HCT116 (cell line): ENCODE measurements at regions not wholly inside any gene's neighbourhood (a gene's known extent, or its start where the extent isn't known, plus 50 kb on each side); places are given as distances from the start of the nearest gene placed in this dataset.

Experiments
- ATAC-seq: fragments of 200-7000 bp; cut with Tn5 transposase; 2 replicates; pipeline ENCODE4 v1.9.1; 2020; ENCODE audit warnings: mild to moderate bottlenecking, moderate library complexity
- BruUV-seq: library from RNA; stranded (reverse); fragments of 400-500 nt; replicated peaks from 2 replicates; lab custom pipeline; 2021; lab: Mats Ljungman, UMichigan
- CTCF ChIA-PET: fragments of 300-600 bp; sonication (Branson Sonifier 250); formaldehyde crosslinking; loops from one replicate; lab custom pipeline; 2021; ENCODE audit warnings: antibody characterized with exemption; lab: Charles Lee
- POLR2A ChIA-PET: fragments of 300-600, 350-600 bp; sonication (Branson Sonifier 250); formaldehyde crosslinking; loops from one replicate; lab custom pipeline; 2021; ENCODE audit warnings: antibody characterized with exemption; lab: Charles Lee
- RAD21 ChIA-PET, 2 experiments: fragments of 300-600 bp; sonication (Branson Sonifier 250); formaldehyde crosslinking; loops; one replicate each; lab custom pipeline; 2023; ENCODE audit warnings: low total read pairs in 2 of 2; ENCODE audit not compliant: uncharacterized antibody in 2 of 2, unreplicated experiment in 2 of 2, low non-redundant PET in 1 of 2; lab: Charles Lee
- DNase-seq: peaks from one replicate; pipeline ENCODE4 v3.0.0-alpha.2; 2010; ENCODE audit warnings: low read depth, low spot score
- H2AFZ ChIP-seq: fragments of 200-600 bp; shearing (Covaris generic), sonication (generic); 2 replicates; pipeline ENCODE4 v1.6.1; 2017; ENCODE audit warnings: low read depth, mixed run types, mixed read lengths, antibody characterized with exemption, low read length; ENCODE audit not compliant: poor library complexity, severe bottlenecking
- H3K27ac ChIP-seq: 2 replicates; pipeline ENCODE4 v1.5.1; 2012; ENCODE audit warnings: low read depth, low read length
- H3K27me3 ChIP-seq: fragments of 200-600 bp; sonication (generic); 2 replicates; pipeline ENCODE4 v1.6.1; 2016; ENCODE audit warnings: mixed run types, low read length, mixed read lengths; ENCODE audit not compliant: insufficient read depth
- H3K36me3 ChIP-seq, 2 experiments: fragments of 200-500 bp in 1 of 2; fragments of 200-600 bp in 1 of 2; sonication (Bioruptor generic) in 1 of 2; sonication (generic) in 1 of 2; 2 replicates each; pipeline versions ENCODE4 v1.5.1 to v1.6.1; 2014 to 2016; ENCODE audit warnings: low read length in 2 of 2, inconsistent platforms in 1 of 2, mixed read lengths in 1 of 2, mixed run types in 1 of 2; ENCODE audit not compliant: insufficient read depth in 2 of 2, control insufficient read depth in 1 of 2
- H3K4me1 ChIP-seq, 2 experiments: fragments of 200-600 bp in 1 of 2; sonication (generic) in 1 of 2; 2 replicates each; pipeline versions ENCODE4 v1.5.1 to v1.6.1; 2012 to 2017; ENCODE audit warnings: low read length in 2 of 2, inconsistent platforms in 1 of 2, mild to moderate bottlenecking in 1 of 2, mixed read lengths in 1 of 2, mixed run types in 1 of 2, moderate library complexity in 1 of 2; ENCODE audit not compliant: insufficient read depth in 2 of 2, control insufficient read depth in 1 of 2
- H3K4me2 ChIP-seq: fragments of 200-600 bp; sonication (generic); 2 replicates; pipeline ENCODE4 v1.6.1; 2017; ENCODE audit warnings: mixed run types, low read length, mixed read lengths
- H3K4me3 ChIP-seq, 2 experiments: fragments of 200-600 bp in 1 of 2; sonication (generic) in 1 of 2; replicated peaks in 1 of 2; 2 replicates each; pipeline ENCODE4 v1.5.1; 2011 to 2016; ENCODE audit warnings: low read length in 2 of 2, control low read depth in 1 of 2, low read depth in 1 of 2, mild to moderate bottlenecking in 1 of 2, mixed read lengths in 1 of 2, mixed run types in 1 of 2
- H3K79me2 ChIP-seq: fragments of 200-600 bp; sonication (generic); 2 replicates; pipeline ENCODE4 v1.6.1; 2017; ENCODE audit warnings: mild to moderate bottlenecking, mixed run types, low read length, moderate library complexity, mixed read lengths; ENCODE audit not compliant: insufficient read depth
- H3K9ac ChIP-seq: fragments of 200-600 bp; sonication (generic); 2 replicates; pipeline ENCODE4 v1.6.1; 2016; ENCODE audit warnings: low read length, mixed read lengths
- H3K9me2 ChIP-seq: fragments of 200-600 bp; sonication (generic), shearing (Covaris generic); 2 replicates; pipeline ENCODE4 v1.6.1; 2017; ENCODE audit warnings: mixed run types, mild to moderate bottlenecking, moderate library complexity; ENCODE audit not compliant: insufficient read depth
- H3K9me3 ChIP-seq, 2 experiments: fragments of 200-500 bp in 1 of 2; fragments of 200-600 bp in 1 of 2; sonication (Bioruptor generic) in 1 of 2; sonication (generic) in 1 of 2; 2 replicates each; pipeline ENCODE4 v1.6.1; 2014 to 2017; ENCODE audit warnings: low read length in 2 of 2, mixed read lengths in 2 of 2, inconsistent platforms in 1 of 2, low read depth in 1 of 2, mild to moderate bottlenecking in 1 of 2, mixed run types in 1 of 2, moderate library complexity in 1 of 2; ENCODE audit not compliant: control insufficient read depth in 1 of 2, insufficient read depth in 1 of 2
- H4K20me1 ChIP-seq: fragments of 200-600 bp; sonication (generic), shearing (Covaris generic); 2 replicates; pipeline ENCODE4 v1.6.1; 2017; ENCODE audit warnings: mixed run types, mild to moderate bottlenecking, moderate library complexity; ENCODE audit not compliant: insufficient read depth
- CBX3 ChIP-seq: IDR thresholded peaks from 2 replicates; pipeline ENCODE4 v1.6.1; 2012; ENCODE audit warnings: low read depth
- CEBPB ChIP-seq: IDR thresholded peaks from 2 replicates; pipeline ENCODE4 v1.6.1; 2012; ENCODE audit warnings: low read depth
- EZH2 ChIP-seq: fragments of 200-600 bp; sonication (generic); IDR thresholded peaks from 2 replicates; pipeline ENCODE4 v1.6.1; 2017; ENCODE audit warnings: antibody characterized with exemption, mixed run types
- EZH2phosphoT487 ChIP-seq: fragments of 200-600 bp; IDR thresholded peaks from 2 replicates; pipeline ENCODE4 v1.6.1; 2018; ENCODE audit warnings: antibody characterized with exemption, borderline replicate concordance
- FOSL1 ChIP-seq: IDR thresholded peaks from 2 replicates; pipeline ENCODE4 v1.6.1; 2012; ENCODE audit warnings: low read depth
- JUND ChIP-seq: IDR thresholded peaks from 2 replicates; pipeline ENCODE4 v1.6.1; 2012
- POLR2A ChIP-seq: IDR thresholded peaks from 2 replicates; pipeline ENCODE4 v1.7.0; 2011; ENCODE audit warnings: borderline replicate concordance; ENCODE audit not compliant: insufficient read depth, insufficient read length; ENCODE audit errors: extremely low read depth
- POLR2AphosphoS5 ChIP-seq: IDR thresholded peaks from 2 replicates; pipeline ENCODE4 v1.6.1; 2011; ENCODE audit warnings: mild to moderate bottlenecking, low read depth, low read length, moderate library complexity
- SIN3A ChIP-seq: IDR thresholded peaks from 2 replicates; pipeline ENCODE4 v1.6.1; 2012; ENCODE audit warnings: low read depth
- SP1 ChIP-seq: IDR thresholded peaks from 2 replicates; pipeline ENCODE4 v1.6.1; 2012; ENCODE audit warnings: low read depth
- SRF ChIP-seq: IDR thresholded peaks from 2 replicates; pipeline ENCODE4 v1.6.1; 2012; ENCODE audit warnings: low read depth
- YY1 ChIP-seq: IDR thresholded peaks from 2 replicates; pipeline ENCODE4 v1.6.1; 2011; ENCODE audit warnings: low read length, low read depth, moderate library complexity, mild to moderate bottlenecking; ENCODE audit not compliant: insufficient replicate concordance; ENCODE audit errors: extremely low read depth
- ZFX ChIP-seq: fragments of 450-650 bp; IDR thresholded peaks from 2 replicates; pipeline ENCODE4 v1.6.1; 2017
- ZNF274 ChIP-seq: fragments of 200-500 bp; sonication (Bioruptor generic); IDR thresholded peaks from 2 replicates; pipeline ENCODE4 v1.6.1; 2014; ENCODE audit warnings: mild to moderate bottlenecking, low read depth, low read length, inconsistent platforms
- intact Hi-C: fragments of 100-400 bp; cut with micrococcal nuclease; formaldehyde crosslinking; loops from 2 replicates; pipeline ENCODE4 v1.10.0; 2022
- TF ChIP-seq, protein P1 (sequence below): IDR thresholded peaks from 2 replicates; pipeline ENCODE4 v1.6.1; 2012
- TF ChIP-seq, protein P2 (sequence below): IDR thresholded peaks from 2 replicates; pipeline ENCODE4 v1.6.1; 2011; ENCODE audit warnings: mild to moderate bottlenecking, low read length, moderate library complexity; ENCODE audit not compliant: insufficient replicate concordance; ENCODE audit errors: extremely low read depth
- TF ChIP-seq, protein P3 (sequence below): IDR thresholded peaks from 2 replicates; pipeline ENCODE4 v1.6.1; 2012

DNA sequence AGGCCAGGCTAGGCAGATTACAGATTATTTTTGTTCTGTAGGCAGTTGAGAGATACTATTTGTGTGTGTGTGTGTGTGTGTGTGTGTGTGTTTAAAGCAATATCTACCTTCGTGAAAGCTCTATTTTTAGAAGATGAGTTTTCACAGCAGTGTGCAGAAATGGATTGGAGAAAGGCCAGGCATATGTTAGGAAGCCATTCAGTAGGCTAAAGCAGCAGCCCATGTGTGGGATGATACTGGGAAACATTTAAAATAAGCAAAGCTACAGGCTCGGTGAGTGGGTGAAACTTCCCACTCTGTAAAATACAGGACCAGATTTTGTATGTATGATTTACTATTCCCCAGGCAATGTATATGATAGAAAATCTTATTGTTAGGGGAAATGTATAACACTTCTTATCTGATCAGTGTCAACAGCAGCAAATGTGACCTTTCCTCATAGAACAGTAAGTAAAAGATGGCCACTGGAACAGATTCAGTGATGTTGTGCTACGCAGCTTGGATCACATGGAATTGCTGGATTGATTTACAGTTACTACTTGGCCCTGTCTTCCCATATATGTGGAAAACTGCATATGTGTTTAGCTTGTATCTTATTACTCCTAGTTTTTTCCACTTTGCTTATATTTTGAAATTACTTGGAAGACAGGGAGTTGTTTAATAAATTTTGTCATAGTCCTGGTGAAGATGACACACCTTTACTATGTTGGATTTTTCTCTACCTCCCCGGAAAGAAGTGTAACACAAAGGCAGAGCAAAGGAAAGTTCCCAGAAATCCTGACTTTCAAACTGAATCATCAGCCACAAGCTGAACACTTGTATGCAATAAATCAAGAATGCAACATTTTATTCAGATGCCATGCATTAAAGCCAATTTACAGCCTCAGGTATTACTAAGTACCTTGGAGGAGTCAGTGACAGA is 1077.7 kb upstream of the SEMA6A start:
- ATAC-seq, result no peak
- H2AFZ ChIP-seq, result no peak overlapping the region
- TF ChIP-seq ZNF274 (no peak), EZH2phosphoT487 (no peak)
- TF ChIP-seq, protein P1, sequence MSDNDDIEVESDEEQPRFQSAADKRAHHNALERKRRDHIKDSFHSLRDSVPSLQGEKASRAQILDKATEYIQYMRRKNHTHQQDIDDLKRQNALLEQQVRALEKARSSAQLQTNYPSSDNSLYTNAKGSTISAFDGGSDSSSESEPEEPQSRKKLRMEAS, result no peak
- no peak overlapping the region for H3K4me2 ChIP-seq
- no peaks in the 10 kb centered on the region for H4K20me1 ChIP-seq
- CTCF ChIA-PET, result no interaction called here
- BruUV-seq, result no TSS peak
- DNase-seq, result no peak
- intact Hi-C loops, result no loop called here
- POLR2A ChIA-PET, result no interaction called here
- H3K9me2 ChIP-seq, result no peaks in the 10 kb centered on the region
- no peaks in the 10 kb centered on the region for H3K4me1 ChIP-seq
- H3K27me3 ChIP-seq, result no peaks in the 10 kb centered on the region
- RAD21 ChIA-PET, result interaction anchor here in 1 of 2 experiments (0.6 kb wide), 1 partner anchor 20 kb away, joined by 3 read pairs; no protein-coding TSS in a partner anchor
- no peaks in the 10 kb centered on the region for H3K9me3 ChIP-seq
- no peaks in the 10 kb centered on the region for H3K36me3 ChIP-seq
- H3K4me3 ChIP-seq, result no peak overlapping the region
- no peaks in the 10 kb centered on the region for H3K79me2 ChIP-seq
- H3K27ac ChIP-seq, result no peak overlapping the region
- H3K9ac ChIP-seq, result no peak overlapping the region

DNA sequence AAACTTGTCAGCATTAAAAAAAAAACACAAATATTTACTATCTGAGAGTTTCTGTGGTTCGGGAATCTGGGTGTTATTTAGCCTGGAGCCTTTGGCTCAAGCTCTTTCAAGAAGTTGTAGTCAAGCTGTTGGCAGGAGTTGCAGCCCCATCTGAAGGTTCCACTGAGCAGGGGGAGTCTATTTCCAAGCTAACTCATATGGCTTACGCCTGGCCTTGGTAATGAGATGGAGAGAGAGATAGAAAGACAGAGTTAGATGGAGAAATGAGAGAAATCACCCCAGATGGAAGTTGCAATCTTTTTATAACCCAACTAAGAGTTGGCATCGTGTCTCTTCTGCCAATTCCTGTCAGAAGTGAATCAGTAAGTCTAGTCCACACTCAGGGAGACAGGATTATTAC is 1075.2 kb upstream of the SEMA6A start:
- Histone ChIP-seq H3K9me3 (no peaks in the 10 kb centered on the region), H3K4me1 (no peaks in the 10 kb centered on the region), H3K79me2 (no peaks in the 10 kb centered on the region), H3K9ac (no peak overlapping the region), H3K27me3 (no peaks in the 10 kb centered on the region), H3K9me2 (no peaks in the 10 kb centered on the region; the same call in 1 of the 2 replicates), H3K4me2 (no peak overlapping the region), H3K4me3 (no peak overlapping the region), H4K20me1 (no peaks in the 10 kb centered on the region), H2AFZ (no peak overlapping the region), H3K36me3 (no peaks in the 10 kb centered on the region; a peak in 1 of 4 replicates), H3K27ac (no peak overlapping the region)
- ChIA-PET POLR2A (no interaction called here), CTCF (no interaction called here), RAD21 (no interaction called here)
- intact Hi-C loops, result no loop called here
- DNase-seq (no peak), ATAC-seq (no peak)
- no TSS peak for BruUV-seq
- TF ChIP-seq ZFX, result no peak
- no peak for TF ChIP-seq SP1
- TF ChIP-seq SRF, result no peak
- no peak for TF ChIP-seq SIN3A
- TF ChIP-seq, protein P1, result no peak
- no peak for TF ChIP-seq CEBPB
- TF ChIP-seq EZH2, result no peak
- TF ChIP-seq ZNF274, result no peak
- TF ChIP-seq, protein P2, sequence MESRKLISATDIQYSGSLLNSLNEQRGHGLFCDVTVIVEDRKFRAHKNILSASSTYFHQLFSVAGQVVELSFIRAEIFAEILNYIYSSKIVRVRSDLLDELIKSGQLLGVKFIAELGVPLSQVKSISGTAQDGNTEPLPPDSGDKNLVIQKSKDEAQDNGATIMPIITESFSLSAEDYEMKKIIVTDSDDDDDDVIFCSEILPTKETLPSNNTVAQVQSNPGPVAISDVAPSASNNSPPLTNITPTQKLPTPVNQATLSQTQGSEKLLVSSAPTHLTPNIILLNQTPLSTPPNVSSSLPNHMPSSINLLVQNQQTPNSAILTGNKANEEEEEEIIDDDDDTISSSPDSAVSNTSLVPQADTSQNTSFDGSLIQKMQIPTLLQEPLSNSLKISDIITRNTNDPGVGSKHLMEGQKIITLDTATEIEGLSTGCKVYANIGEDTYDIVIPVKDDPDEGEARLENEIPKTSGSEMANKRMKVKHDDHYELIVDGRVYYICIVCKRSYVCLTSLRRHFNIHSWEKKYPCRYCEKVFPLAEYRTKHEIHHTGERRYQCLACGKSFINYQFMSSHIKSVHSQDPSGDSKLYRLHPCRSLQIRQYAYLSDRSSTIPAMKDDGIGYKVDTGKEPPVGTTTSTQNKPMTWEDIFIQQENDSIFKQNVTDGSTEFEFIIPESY, result no peak
- no peak for TF ChIP-seq POLR2A
- TF ChIP-seq FOSL1, result no peak
- TF ChIP-seq EZH2phosphoT487, result no peak
- TF ChIP-seq CBX3, result no peak
- no peak for TF ChIP-seq JUND
- TF ChIP-seq POLR2AphosphoS5, result no peak
- TF ChIP-seq YY1, result no peak
- TF ChIP-seq, protein P3, sequence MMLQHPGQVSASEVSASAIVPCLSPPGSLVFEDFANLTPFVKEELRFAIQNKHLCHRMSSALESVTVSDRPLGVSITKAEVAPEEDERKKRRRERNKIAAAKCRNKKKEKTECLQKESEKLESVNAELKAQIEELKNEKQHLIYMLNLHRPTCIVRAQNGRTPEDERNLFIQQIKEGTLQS, result no peak
